ENCODE measurements at regions not wholly inside any gene's neighbourhood (a gene's known extent, or its start where the extent isn't known, plus 50 kb on each side); places are given as distances from the start of the nearest gene placed in this dataset.

DNA sequence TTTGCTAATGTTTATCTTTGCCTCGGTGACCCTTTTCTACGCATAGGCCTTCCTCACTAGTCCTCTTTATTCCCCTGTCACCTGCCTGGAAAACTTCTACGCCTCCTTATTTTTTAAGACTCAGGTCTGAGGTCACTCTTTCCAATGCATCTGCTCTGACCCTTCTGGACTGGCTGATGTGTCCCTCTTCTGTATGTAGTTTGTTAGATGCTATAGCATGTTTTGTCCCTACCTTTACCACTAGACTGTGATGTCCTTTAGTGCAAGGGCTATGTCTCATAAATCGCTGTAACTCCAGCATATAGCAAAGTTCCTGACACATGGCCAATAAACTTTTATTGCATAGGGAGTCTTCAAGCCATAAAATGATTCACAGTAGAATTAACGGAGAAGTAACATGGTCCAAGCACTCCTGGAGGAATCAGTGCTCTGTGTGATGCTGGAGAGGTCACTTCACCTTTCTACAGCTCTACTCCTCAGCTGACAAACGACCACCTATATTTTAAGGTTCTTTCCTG is 872.5 kb upstream of the SLIT2 start:
- TF ChIP-seq POLR2A (IDR thresholded peaks at IDR 0.05; ENCODE audit: low read depth, low read length), result no peak
- TF ChIP-seq, protein P1, sequence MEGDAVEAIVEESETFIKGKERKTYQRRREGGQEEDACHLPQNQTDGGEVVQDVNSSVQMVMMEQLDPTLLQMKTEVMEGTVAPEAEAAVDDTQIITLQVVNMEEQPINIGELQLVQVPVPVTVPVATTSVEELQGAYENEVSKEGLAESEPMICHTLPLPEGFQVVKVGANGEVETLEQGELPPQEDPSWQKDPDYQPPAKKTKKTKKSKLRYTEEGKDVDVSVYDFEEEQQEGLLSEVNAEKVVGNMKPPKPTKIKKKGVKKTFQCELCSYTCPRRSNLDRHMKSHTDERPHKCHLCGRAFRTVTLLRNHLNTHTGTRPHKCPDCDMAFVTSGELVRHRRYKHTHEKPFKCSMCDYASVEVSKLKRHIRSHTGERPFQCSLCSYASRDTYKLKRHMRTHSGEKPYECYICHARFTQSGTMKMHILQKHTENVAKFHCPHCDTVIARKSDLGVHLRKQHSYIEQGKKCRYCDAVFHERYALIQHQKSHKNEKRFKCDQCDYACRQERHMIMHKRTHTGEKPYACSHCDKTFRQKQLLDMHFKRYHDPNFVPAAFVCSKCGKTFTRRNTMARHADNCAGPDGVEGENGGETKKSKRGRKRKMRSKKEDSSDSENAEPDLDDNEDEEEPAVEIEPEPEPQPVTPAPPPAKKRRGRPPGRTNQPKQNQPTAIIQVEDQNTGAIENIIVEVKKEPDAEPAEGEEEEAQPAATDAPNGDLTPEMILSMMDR (IDR thresholded peaks at IDR 0.05; ENCODE audit: extremely low read depth in 1 of 2, insufficient read depth in 1 of 2, low read depth in 1 of 2, low read length in 2 of 2), result no peak
- TF ChIP-seq, protein P2, sequence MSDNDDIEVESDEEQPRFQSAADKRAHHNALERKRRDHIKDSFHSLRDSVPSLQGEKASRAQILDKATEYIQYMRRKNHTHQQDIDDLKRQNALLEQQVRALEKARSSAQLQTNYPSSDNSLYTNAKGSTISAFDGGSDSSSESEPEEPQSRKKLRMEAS (IDR thresholded peaks at IDR 0.05; ENCODE audit: insufficient read depth, insufficient read length), result no peak
- no peak for TF ChIP-seq JUN (IDR thresholded peaks at IDR 0.05; ENCODE audit: borderline replicate concordance, insufficient read depth, insufficient read length, low read depth)
- no peak for TF ChIP-seq POLR2AphosphoS5 (IDR thresholded peaks at IDR 0.05; ENCODE audit: insufficient read depth, low read depth, low read length)
- TF ChIP-seq GATA2 (IDR thresholded peaks at IDR 0.05; ENCODE audit: insufficient read depth, insufficient read length, low read depth, low read length), result no peak

All from endothelial cell of umbilical vein (primary cell).